Liver (tissue), 3 donors: ENCODE measurements at regions not wholly inside any gene's neighbourhood (a gene's known extent, or its start where the extent isn't known, plus 50 kb on each side); places are given as distances from the start of the nearest gene placed in this dataset.

ENCODE experiments used
- ATF3 ChIP-seq: IDR thresholded peaks from 2 replicates; pipeline ENCODE4 v1.6.1; 2016; ENCODE audit warnings: antibody characterized with exemption
- CTCF ChIP-seq: fragments of 150-350 bp; IDR thresholded peaks from 2 replicates; pipeline ENCODE4 v1.5.1; 2017; ENCODE audit warnings: improper control_type of control experiment, low read depth, low read length; ENCODE audit not compliant: missing input control
- EGR1 ChIP-seq, 2 donors: IDR thresholded peaks; 2 replicates each; pipeline ENCODE4 v1.6.1; 2016 to 2018; ENCODE audit warnings: antibody characterized with exemption in 2 of 2, low read depth in 2 of 2
- FOXA1 ChIP-seq: IDR thresholded peaks from 2 replicates; pipeline ENCODE4 v1.6.1; 2016; ENCODE audit warnings: antibody characterized with exemption
- MAX ChIP-seq: IDR thresholded peaks from 2 replicates; pipeline ENCODE4 v1.6.1; 2016; ENCODE audit warnings: antibody characterized with exemption
- REST ChIP-seq: IDR thresholded peaks from 2 replicates; pipeline ENCODE4 v1.6.1; 2016; ENCODE audit warnings: antibody characterized with exemption, mild to moderate bottlenecking
- SP1 ChIP-seq: IDR thresholded peaks from 2 replicates; pipeline ENCODE4 v1.6.1; 2018; ENCODE audit warnings: antibody characterized with exemption, mild to moderate bottlenecking
- TAF1 ChIP-seq: conservative IDR thresholded peaks from 2 replicates; pipeline ENCODE4 v1.6.1; 2016; ENCODE audit warnings: antibody characterized with exemption, mild to moderate bottlenecking
- YY1 ChIP-seq: IDR thresholded peaks from 2 replicates; pipeline ENCODE4 v1.6.1; 2016; ENCODE audit warnings: antibody characterized with exemption, mild to moderate bottlenecking
- donor health status: healthy.
- donor health status: healthy.

- TF ChIP-seq CTCF (no peak), MAX (no peak), YY1 (no peak), SP1 (no peak), TAF1 (no peak), ATF3 (no peak), EGR1 (IDR thresholded peaks at IDR 0.05; ENCODE audit: low read depth in 2 of 2) (no peak), REST (no peak), FOXA1 (no peak)
These were observed 336.8 kb downstream of the RSL24D1 start for GRCh38 chr15:54859982-54860381.
